ENCODE measurements at regions not wholly inside any gene's neighbourhood (a gene's known extent, or its start where the extent isn't known, plus 50 kb on each side); places are given as distances from the start of the nearest gene placed in this dataset.
"Not testable (repeated sequence)": the region's sequence is repeated elsewhere in the genome, so short reads cannot be mapped to it uniquely, and the experiment has no call there.

- DNase-seq (ENCODE audit: low spot score), result no peak
Measured at GRCh38 chr16:60271025-60271771, 1537.1 kb upstream of the GOT2 start.

GRCh38 chr16:60261425-60261824 is 1527.3 kb upstream of the GOT2 start:
- DNase-seq (ENCODE audit: low spot score), result no peak

DNA sequence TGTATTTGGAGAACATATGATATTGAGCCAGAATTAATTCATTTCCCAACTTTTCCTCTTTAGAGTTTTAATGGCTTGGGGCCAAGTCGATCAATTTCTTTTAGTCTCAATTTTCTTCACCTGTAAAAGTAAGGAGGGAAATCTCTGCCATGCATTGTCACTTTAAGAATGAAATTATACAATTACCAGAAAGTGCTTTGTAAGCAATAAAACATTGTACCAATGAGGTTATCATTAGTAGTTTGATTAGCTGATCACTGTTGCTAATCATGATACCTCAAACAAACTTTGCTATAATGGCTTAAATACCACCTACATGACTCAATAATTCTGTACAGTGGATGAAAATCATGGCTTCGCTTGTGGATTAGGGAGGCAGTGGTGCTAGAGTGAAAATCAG is 1525.8 kb upstream of the GOT2 start:
- DNase-seq (ENCODE audit: low spot score), result no peak

- DNase-seq (ENCODE audit: low spot score), result no peak
Measured at GRCh38 chr16:60246086-60246485, 1512.0 kb upstream of the GOT2 start.

GRCh38 chr16:60241671-60242070 is 1507.6 kb upstream of the GOT2 start:
- DNase-seq (ENCODE audit: low spot score), result no peak

DNA sequence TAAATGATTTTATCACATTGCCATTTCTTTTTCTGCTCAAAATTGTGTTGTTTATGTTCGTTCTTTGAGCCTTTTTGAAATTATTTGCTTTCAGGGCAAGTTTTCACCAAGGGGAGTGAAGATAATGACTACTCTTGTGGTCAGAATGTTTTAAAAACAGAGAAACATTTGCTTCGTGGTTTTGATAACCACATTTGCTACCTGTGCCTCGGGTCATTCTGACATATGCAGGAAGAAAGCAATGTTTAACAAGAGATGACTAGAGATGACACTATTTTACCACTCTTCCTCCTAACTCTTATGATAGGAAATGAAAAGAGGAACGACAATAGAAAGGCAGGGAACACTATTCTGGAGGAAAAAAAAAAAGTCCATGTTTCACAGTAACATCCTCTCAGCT is 1496.5 kb upstream of the GOT2 start:
- no peak for DNase-seq (ENCODE audit: low spot score)

DNA sequence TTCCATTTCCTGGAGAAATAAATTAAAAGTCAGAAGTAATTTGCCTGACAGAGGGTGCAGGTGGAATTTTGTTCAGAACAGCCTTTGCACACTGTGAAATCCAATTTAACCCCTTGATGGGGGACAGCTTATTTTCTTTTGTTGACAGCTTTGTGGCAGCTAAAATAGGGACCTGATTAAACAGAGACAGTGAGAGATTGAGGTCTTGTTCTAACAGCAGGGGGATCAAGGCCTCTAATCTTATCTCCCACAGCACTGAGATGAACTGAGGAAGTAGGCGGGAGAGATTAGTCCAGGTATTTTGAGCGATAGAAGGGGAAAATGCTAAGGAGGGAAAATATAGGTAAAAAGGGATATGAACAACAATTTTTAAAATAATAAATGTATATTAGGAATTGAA is 1491.4 kb upstream of the GOT2 start:
- DNase-seq (ENCODE audit: low spot score), result no peak

DNA sequence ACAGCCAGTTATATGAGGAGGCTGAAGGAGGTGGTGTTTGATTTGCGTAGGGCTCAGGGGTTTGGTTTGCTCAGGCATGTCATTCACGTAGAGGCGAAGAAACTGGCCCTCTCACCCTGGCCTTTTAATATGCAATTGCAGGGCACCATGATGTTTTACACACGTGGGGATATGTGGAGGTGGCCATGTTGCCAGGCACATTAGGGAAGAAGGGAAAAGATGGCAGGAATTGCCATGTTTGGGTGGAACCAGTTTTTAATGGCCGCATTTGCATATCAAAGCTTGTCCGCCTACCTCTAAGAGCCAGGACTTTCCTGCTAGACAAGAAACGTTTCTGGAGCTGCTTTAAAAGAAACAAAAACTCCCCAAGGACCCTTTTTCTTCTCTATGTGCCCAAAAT is 1483.7 kb upstream of the GOT2 start:
- no peak for DNase-seq (ENCODE audit: low spot score)

DNA sequence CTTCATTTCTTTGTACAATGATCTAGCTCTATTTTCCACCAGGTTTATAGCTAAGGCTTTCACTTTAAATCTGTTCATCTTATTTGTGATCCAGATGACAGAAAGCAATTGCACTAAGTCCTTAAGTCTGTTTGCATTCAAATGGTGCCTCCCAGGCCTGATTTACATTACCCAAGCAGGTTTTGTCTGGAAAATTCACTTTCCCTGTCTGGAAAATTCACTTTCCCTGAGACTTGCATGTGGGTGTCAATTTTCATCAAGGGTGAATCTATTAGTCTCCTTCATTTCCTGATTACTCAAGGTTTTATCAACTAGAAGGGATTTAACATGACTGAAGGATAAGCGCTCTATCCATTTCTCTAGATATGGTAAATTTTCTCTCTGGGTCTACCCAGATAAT is 1480.2 kb upstream of the GOT2 start:
- DNase-seq (ENCODE audit: low spot score), result no peak

DNA sequence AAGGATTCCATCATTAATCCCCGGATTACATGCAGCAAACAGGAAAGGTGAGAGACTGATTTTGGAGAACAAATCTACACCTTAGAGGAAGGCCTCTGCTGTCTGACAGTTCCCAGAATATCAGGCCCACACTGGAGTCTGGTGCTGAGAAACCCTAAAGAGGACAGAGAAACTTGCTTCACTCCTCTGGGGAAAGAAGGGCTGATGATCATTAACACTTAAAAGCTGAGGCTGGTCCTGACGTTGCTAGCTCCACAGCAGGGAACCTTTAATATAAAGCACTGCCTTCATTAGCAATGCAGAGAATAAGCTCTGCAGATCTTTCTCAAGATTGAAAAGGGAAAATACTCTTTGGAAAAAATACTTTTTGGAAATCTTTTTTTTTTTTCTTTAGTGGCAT is 1472.4 kb upstream of the GOT2 start:
- DNase-seq (ENCODE audit: low spot score), result no peak

GRCh38 chr16:60204181-60204580 is 1470.1 kb upstream of the GOT2 start:
- peak; percentile 7 for DNase-seq (ENCODE audit: low spot score)

GRCh38 chr16:60203525-60204124 is 1469.5 kb upstream of the GOT2 start:
- DNase-seq (ENCODE audit: low spot score), result peak; percentile 34

- not testable (repeated sequence) for DNase-seq (ENCODE audit: low spot score)
Measured at GRCh38 chr16:60200729-60201128, 1466.6 kb upstream of the GOT2 start.

DNA sequence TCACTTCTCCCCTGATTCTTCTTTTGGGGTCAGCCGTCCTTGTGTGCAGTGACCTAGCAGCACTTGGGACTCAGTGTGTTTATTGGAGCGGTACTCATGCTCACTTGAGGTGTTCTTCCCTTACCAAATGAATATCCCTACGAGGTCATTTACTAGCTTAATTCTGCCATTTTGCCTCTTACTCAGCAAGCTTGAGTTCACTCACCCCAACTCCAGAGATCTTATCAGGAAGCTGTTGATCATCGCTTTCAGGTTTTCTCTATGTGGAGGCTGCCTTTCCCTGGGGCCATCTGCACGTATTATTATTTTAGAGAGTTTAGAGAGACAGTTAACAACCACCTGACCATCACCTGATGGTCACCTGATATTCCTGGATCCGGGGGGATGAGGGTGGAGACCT is 1466.0 kb upstream of the GOT2 start:
- no peak for DNase-seq (ENCODE audit: low spot score)

GRCh38 chr16:60199150-60199549 is 1465.0 kb upstream of the GOT2 start:
- no peak for DNase-seq (ENCODE audit: low spot score)

DNA sequence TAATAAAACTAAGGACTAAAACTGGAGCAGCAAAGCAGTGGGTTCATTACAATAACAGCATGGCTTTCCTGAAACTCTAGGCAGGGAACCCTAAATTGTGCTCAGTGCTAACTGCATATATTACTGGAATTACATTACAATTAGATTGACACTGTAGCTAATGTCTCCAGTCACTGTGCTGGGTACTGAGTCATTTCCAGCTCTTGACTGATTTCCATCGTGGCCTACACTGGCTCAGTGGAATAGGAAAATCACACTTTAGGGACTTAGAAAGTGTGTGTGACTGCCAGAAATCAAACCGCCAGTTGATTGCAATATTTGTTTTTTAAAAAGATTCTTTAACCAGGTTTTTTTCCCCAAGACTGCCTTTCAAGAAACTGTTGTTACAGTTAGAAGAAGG is 1447.4 kb upstream of the GOT2 start:
- no peak for DNase-seq (ENCODE audit: low spot score)

GRCh38 chr16:60180609-60181008 is 1446.5 kb upstream of the GOT2 start:
- DNase-seq (ENCODE audit: low spot score), result no peak

- DNase-seq (ENCODE audit: low spot score), result no peak
Measured at GRCh38 chr16:60170196-60170595, 1436.1 kb upstream of the GOT2 start.

GRCh38 chr16:60166111-60166510 is 1432.0 kb upstream of the GOT2 start:
- no peak for DNase-seq (ENCODE audit: low spot score)

GRCh38 chr16:60151987-60152386 is 1417.9 kb upstream of the GOT2 start:
- DNase-seq (ENCODE audit: low spot score), result no peak

- DNase-seq (ENCODE audit: low spot score), result no peak
Measured at GRCh38 chr16:60150907-60151306, 1416.8 kb upstream of the GOT2 start.

DNA sequence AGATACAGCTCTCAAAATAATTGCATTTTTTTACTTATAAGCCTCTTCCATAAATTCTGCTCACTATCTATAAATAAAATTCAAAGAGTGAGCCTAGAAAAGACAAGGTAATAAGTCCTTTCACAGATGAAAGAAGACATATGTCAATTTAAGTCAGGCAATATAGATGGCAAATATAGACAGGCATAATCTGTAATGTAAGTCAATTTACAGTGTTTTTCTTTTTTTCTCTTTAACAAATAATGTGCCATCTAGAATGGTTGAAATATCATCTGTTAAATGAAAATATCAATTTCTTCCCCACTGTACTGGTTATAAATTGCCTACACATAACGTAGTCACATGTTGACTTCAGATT is 1409.2 kb upstream of the GOT2 start:
- DNase-seq (ENCODE audit: low spot score), result no peak

DNA sequence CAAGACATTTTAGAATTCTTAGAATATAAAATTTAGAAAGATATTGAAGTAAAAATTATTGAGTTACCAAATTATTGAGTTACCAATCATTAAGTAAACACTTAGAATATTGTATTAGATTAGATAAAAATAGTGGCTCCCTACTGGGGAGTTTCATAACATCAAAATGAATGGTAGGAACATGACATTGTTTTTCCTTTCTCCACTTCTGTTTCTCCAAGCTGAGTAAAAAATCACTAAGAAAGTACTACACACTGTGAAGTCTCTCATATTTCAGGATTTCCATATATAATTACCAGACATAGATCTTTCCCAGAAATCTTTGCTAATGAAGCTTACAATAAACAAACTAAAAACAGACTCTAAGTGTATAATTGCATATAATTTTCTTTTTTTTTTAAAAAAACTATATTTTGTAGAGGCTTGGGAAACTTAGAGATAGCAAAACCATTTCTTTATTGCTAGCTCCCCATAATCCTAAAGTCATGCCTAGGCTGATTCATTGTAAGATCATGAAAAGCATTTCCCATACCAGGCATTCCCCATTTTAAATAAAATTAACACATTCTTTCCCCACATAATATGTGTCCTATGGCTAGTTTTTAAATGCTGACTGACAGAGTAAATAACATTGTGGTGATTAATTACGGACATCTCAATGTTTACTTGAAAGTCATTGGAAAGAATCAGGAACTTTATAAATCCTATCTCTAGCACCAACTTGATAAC is 1408.7 kb upstream of the GOT2 start:
- DNase-seq (ENCODE audit: low spot score), result no peak

Data from Ammon's horn (tissue), 1 donor.